A549 (cell line): ENCODE measurements at regions not wholly inside any gene's neighbourhood (a gene's known extent, or its start where the extent isn't known, plus 50 kb on each side); places are given as distances from the start of the nearest gene placed in this dataset.

ENCODE experiments used
- FOXS1 ChIP-seq: fragments of 250-450 bp; sonication (Bioruptor Pico); IDR thresholded peaks from 2 replicates; pipeline ENCODE4 v1.5.0; 2020; ENCODE audit warnings: mild to moderate bottlenecking, moderate library complexity
- POLR2A ChIP-seq: IDR thresholded peaks from 2 replicates; pipeline ENCODE4 v1.6.1; 2012; ENCODE audit warnings: mild to moderate bottlenecking, low read length
- ZFP36 ChIP-seq: fragments of 450-650 bp; IDR thresholded peaks from 2 replicates; pipeline ENCODE4 v1.6.1; 2014; ENCODE audit warnings: borderline replicate concordance; ENCODE audit not compliant: partially characterized antibody
- TF ChIP-seq, protein P1 (sequence below): fragments of >200 bp; sonication (Bioruptor Twin); formaldehyde crosslinking; IDR thresholded peaks from 3 replicates; pipeline ENCODE4 v1.5.1; 2016
- TF ChIP-seq, protein P2 (sequence below): fragments of >200 bp; sonication (Bioruptor Twin); formaldehyde crosslinking; IDR thresholded peaks from 3 replicates; pipeline ENCODE4 v1.6.1; 2016
- TF ChIP-seq, protein P3 (sequence below): fragments of 450-650 bp; IDR thresholded peaks from 2 replicates; pipeline ENCODE4 v1.6.1; 2014; ENCODE audit warnings: antibody characterized with exemption

DNA sequence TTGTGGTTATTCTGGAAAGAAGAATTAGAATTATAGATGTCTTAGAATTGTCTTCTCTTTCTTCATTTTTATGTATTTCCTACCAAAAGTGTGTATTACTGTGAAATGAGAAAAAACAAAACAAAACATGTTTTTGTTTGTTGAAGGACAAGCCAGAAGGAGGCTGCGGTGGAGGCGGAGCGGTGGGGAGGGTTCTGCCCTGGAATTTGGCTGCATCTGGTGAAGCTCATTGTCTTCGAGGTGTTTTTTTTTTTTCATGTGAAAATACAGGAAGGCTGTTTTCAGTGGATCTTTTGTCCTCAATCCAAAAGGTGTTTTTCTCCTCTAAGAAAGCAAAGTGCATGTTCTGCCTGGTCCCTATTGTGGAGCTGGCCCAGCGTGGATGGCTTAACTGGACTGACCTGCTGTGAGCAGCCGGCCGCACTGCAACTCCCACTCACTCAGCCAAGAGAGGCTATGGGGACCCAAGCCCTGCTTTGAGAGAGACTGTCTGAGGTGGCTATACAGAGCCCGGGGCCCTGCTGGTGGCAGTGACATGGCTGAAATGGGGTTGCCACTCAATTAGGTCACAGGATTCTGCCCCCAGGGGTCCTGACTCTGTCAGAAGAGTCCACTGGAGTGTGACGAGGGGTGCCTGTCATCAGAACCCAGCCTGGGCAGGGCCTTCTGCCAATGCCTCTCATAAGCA, 184.9 kb upstream of the MKI67 start:
- TF ChIP-seq, protein P1, sequence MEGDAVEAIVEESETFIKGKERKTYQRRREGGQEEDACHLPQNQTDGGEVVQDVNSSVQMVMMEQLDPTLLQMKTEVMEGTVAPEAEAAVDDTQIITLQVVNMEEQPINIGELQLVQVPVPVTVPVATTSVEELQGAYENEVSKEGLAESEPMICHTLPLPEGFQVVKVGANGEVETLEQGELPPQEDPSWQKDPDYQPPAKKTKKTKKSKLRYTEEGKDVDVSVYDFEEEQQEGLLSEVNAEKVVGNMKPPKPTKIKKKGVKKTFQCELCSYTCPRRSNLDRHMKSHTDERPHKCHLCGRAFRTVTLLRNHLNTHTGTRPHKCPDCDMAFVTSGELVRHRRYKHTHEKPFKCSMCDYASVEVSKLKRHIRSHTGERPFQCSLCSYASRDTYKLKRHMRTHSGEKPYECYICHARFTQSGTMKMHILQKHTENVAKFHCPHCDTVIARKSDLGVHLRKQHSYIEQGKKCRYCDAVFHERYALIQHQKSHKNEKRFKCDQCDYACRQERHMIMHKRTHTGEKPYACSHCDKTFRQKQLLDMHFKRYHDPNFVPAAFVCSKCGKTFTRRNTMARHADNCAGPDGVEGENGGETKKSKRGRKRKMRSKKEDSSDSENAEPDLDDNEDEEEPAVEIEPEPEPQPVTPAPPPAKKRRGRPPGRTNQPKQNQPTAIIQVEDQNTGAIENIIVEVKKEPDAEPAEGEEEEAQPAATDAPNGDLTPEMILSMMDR, result no peak
- TF ChIP-seq, protein P2, sequence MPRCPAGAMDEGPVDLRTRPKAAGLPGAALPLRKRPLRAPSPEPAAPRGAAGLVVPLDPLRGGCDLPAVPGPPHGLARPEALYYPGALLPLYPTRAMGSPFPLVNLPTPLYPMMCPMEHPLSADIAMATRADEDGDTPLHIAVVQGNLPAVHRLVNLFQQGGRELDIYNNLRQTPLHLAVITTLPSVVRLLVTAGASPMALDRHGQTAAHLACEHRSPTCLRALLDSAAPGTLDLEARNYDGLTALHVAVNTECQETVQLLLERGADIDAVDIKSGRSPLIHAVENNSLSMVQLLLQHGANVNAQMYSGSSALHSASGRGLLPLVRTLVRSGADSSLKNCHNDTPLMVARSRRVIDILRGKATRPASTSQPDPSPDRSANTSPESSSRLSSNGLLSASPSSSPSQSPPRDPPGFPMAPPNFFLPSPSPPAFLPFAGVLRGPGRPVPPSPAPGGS, result no peak
- TF ChIP-seq POLR2A, result no peak
- no peak for TF ChIP-seq ZFP36
- TF ChIP-seq, protein P3, sequence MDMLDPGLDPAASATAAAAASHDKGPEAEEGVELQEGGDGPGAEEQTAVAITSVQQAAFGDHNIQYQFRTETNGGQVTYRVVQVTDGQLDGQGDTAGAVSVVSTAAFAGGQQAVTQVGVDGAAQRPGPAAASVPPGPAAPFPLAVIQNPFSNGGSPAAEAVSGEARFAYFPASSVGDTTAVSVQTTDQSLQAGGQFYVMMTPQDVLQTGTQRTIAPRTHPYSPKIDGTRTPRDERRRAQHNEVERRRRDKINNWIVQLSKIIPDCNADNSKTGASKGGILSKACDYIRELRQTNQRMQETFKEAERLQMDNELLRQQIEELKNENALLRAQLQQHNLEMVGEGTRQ, result no peak
- TF ChIP-seq FOXS1 (CRISPR knock-in tag), result no peak
